HG03439 (cell line): ENCODE measurements at regions not wholly inside any gene's neighbourhood (a gene's known extent, or its start where the extent isn't known, plus 50 kb on each side); places are given as distances from the start of the nearest gene placed in this dataset.

Source experiments
- ATAC-seq: cut with Tn5 transposase; IDR thresholded peaks from one replicate; pipeline ENCODE4 v1.9.1; 2021; ENCODE audit warnings: mild to moderate bottlenecking, moderate library complexity; ENCODE audit not compliant: unreplicated experiment

DNA sequence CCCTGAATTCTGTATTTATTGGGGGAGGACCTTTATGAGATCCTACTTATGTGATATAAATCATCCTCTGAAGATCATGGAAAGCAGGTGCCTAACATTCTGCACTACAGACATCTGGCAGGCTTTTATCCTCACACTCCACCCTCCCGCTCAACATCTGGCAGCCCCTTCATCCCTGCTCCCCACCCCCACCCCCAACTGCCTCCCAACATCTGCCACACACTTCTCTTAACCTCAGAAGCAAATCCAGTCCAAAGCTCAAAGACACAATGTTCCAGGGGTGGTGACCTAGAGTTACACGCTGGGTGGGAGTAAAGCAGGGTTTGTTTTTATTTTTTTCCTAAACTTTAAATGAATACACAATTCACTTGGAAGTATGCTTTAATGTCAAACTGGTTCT lies 184.5 kb upstream of the ATP11B start:
- no peak for ATAC-seq

GRCh38 chr3:182609575-182610156 lies 183.6 kb upstream of the ATP11B start:
- ATAC-seq: no peak

GRCh38 chr3:182612332-182612731 lies 181.0 kb upstream of the ATP11B start:
- ATAC-seq: no peak

DNA sequence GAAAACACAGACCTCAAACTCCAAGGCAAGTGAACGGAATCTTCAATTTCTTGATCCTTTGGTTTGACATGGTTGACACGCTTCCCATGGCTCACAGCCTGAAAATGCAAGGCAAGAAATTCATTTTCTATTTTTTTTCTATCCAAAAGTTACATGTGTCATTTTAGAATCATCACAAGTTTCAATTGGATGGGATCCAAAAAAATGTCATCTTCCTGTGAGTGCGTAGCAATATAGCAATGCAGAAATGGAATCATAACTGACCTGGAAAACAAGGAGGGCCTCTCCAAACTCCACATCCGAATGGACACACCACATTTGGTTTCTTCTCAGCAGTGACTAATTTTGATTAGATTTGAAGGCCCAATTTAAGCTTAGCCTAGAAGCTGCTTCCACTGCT lies 175.8 kb upstream of the ATP11B start:
- ATAC-seq: no peak

DNA sequence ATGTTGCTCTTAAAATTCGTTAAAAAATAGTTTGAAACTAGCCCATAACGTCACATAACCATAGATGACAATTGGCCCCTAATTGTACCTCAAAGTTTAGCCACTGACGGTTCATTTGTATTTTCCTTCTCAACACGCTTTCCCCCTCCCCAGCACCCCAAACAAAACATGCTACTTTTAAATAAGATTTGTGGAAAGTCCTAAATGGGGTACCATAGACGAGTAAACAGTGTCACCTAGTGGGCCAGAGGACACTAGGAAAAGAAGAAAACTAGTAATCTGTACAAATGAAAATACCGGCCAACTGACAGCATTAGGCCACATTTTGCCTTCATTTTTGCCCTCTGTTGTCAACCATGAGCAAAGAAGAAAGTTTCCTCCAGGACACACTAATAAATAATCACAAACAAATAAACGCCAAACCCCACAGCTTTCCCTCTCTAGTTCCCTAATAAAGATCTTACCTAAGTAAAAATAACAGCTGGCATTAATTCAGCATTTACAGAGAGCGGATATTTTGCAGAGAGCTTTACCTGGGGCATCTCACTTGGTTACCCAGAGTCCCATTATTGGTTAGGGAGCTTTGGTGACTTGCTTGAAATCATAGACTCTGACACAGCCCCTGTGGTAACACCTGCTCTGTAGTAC lies 175.1 kb upstream of the ATP11B start:
- no peak for ATAC-seq

- peak; percentile 45 for ATAC-seq
These were observed 174.2 kb upstream of the ATP11B start for GRCh38 chr3:182618981-182619591.

DNA sequence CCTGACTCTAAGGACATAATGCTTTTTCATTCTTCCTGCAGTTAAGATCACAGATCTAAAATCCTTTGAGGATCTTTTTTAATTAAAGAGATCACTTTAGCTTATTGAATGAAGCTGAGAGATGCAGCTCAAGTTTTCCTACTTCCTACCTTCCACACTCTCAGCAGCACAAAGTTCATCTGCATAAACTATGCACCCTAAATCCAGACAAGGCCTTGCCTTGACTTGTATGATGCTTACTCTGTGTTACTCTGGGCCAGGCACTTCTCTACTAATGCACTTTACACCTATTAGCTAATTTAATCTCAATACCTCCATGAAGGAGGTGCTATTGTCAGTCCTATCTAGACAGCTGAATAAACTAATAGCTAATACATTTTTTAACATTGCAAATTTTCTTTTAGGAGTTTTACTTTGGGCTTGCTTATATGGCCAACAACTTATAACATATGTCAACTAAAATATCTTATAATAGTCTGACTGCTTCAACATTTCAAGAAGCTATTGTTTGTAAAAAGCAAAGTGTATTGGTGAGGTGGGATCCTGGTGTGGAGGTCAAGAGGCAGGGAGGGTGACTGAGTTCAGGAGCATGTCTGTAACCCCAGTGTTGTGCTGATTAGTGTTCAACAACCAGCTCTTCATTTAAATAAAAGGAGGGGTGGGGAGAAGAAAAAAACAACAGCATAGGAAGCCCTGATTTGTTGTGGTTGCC lies 172.4 kb upstream of the ATP11B start:
- no peak for ATAC-seq

GRCh38 chr3:182621435-182622240 lies 171.7 kb upstream of the ATP11B start:
- ATAC-seq: no peak

DNA sequence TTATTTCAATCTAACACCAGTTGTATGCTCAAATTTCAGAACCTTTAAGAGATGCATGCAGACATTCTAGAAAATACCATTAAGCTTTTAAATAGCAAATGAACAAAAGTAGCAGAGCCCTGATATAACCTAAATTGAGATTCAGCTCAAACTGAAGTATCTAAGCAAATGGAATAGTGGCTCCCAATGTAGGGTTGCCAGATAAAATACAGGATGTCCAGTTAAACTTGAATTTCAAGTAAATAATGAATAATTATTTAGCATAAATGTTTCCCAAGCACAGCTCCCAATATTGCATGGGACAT lies 171.1 kb upstream of the ATP11B start:
- no peak for ATAC-seq

GRCh38 chr3:182626484-182627467 lies 166.5 kb upstream of the ATP11B start:
- no peak for ATAC-seq

DNA sequence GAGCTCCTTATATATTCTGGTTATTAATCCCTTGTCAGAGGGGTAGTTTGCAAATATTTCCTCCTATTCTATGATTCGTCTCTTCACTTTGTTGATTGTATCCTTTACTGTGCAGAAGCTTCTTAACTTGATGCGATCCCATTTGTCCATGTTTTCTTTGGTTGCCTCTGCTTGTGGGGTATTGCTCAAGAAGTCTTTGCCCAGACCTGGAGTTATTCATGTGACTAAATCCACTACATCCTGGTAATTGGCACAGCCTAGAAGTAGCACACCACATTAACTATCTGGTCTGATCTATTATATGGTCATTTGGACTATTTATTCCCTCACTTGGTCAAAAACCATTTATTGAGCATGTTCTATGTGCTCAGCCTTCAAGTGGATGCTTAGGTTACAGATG lies 164.8 kb upstream of the ATP11B start:
- ATAC-seq: no peak

DNA sequence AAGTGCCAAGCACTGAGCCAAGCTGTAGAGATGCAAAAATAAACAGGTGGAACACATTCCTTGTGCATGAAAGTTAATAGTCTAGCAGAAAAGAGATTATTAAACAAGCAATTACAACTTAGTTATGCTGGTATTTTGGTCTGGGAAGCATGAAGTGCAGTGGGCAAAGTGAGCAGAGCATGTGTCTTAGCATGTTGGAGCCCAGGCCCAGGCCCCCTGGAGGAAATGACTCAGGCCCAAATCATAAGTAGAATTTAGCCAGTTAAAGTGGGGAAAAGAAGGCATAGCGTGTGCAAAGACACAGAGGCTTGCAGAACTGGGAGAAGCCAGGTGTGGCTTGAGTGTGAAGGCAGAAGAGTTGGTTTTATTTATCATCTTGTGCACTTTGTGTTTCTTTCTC lies 163.8 kb upstream of the ATP11B start:
- no peak for ATAC-seq

DNA sequence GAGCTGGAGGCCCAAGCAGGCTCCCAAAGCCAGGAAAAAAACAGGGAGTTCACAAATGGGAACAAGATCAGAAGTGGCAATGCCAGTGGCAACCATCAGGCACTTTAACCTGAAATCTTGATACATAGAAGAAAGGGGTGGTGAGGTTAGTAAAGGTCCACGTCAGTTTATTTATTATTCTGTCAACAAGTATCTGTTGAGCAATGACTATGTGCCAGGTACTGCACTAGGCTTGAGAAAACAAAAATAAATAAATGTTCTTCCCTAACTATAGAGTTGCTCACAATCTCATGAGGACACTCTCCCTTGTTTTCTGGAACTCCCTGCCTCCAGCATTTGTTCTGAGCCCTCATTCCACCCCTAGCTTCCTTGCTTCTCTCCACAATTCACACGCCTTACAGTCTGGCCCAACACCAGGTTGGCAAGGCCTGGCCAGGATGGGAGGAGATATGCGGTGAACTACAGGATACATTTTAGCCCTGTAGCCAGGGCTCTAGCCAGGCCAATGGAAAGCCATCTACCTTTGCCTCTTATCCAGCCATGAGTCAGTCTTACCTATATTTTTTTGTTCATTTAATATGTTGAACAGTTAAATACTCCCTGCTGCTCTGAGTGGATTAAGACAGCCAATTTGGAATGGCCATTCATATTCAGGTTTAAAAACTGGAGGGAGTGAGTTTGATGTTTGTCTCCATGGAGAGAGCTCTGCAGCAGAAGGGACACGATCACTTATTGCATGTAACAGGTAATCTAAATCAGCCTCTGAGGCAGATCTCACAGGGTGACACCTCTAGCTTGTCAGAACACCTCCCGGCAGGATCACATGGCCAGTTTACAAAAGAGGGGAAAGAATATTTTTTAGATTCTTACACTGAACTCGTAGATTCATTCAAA lies 161.9 kb upstream of the ATP11B start:
- no peak for ATAC-seq

DNA sequence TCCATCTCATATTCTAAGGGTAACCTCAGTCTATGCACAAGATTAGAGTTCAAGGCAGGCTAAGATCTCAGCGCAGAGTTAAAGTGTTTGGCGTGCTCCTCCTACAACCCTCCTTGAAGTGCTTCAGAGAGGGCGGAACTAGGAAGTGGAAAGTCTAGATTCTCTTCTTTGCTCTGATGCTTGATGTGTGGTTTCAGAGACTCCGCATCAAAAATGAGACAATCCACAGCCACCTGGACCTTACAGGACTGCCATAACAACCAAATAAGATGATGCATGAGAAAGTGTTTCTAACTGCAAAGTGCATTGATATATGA lies 161.3 kb upstream of the ATP11B start:
- no peak for ATAC-seq

DNA sequence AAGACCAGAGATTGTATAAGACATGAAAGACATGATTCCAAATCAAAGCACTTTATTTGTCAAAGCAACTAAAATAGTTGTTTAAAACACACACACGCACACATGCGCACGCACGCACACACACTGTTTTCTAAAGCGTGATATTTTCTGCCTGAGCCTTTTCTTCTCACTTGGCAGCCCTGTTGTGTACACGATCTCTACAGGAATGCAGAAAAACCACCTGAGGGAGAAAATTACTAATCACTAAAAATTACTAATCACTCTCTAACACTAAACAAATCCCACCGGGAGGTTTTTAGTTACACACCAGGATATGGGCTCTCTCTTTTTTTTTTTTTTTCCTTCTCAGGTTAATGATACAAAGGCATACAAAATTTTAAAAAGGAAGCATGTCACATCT lies 160.1 kb upstream of the ATP11B start:
- ATAC-seq: no peak

GRCh38 chr3:182636646-182637045 lies 156.7 kb upstream of the ATP11B start:
- no peak for ATAC-seq

DNA sequence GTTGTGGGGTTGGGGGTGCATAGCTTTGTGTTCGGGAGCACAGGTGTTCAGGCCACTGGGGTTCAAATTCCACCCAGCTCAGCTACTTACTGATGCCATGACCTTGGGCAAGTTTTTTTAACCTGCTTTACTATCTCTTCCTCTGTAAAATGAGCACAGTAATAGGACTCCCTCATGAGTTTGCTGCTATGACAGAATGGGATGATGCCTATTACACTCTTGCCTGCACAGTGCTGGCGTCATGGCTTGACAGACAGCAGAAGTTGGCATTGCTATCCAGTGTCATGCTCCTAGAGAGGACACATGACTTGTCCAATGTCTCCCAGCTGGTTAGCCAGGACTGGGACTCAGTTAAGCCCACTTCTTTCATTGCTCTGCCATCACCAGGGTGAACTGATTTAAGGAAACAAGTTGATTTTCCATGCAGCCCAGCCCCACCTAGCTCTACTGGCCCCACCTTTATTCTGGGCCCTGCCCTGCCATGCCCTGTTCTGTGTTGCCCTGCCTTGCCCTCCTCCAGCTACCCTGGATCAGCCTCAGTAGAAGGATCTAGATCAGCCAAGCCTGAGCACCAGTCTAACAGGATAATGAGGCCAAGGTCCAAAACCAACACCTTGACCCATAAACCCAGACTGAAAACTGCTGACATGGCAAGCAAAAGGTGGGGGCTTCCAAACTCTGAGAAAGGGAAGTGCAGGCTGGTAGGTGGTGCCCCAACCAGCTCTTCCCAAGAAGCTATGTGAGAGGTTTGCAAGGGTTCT lies 155.8 kb upstream of the ATP11B start:
- ATAC-seq: no peak

- no peak for ATAC-seq
These were observed 149.3 kb upstream of the ATP11B start for GRCh38 chr3:182644013-182644412.
